Body of pancreas (tissue), 4 donors: ENCODE measurements at regions not wholly inside any gene's neighbourhood (a gene's known extent, or its start where the extent isn't known, plus 50 kb on each side); places are given as distances from the start of the nearest gene placed in this dataset.
"Not testable (repeated sequence)": the region's sequence is repeated elsewhere in the genome, so short reads cannot be mapped to it uniquely, and the experiment has no call there.

Experiments used
- ATAC-seq: fragments of 150-250 bp; one replicate; pipeline ENCODE4 v1.9.1; 2016
- DNase-seq, 4 donors: peaks; one replicate each; pipeline ENCODE4 v3.0.0-alpha.2; 2019
- H3K27ac ChIP-seq, 4 donors: fragments of 200-600 bp; sonication (generic); 1 replicate in 3 of 4; 2 replicates in 1 of 4; pipeline versions ENCODE4 v1.5.1 to v1.6.1; 2016 to 2019; ENCODE audit warnings: mild to moderate bottlenecking in 1 of 4, mixed read lengths in 1 of 4, moderate library complexity in 1 of 4
- H3K27me3 ChIP-seq, 2 donors: fragments of 200-600 bp; sonication (generic); one replicate each; pipeline ENCODE4 v1.6.0; 2016; ENCODE audit warnings: mild to moderate bottlenecking in 1 of 2
- H3K36me3 ChIP-seq, 2 donors: fragments of 200-600 bp; sonication (generic); replicated peaks in 1 of 2; 2 replicates each; pipeline ENCODE4 v1.5.1; 2016; ENCODE audit warnings: low read depth in 2 of 2; ENCODE audit not compliant: insufficient read depth in 1 of 2
- H3K4me1 ChIP-seq: fragments of 200-600 bp; sonication (generic); one replicate; pipeline ENCODE4 v1.6.0; 2016
- H3K4me3 ChIP-seq, 2 donors: fragments of 200-600 bp; sonication (generic); 1 replicate in 1 of 2; 2 replicates in 1 of 2; pipeline ENCODE4 v1.5.1; 2016 to 2019
- H3K9me3 ChIP-seq, 3 donors: fragments of 200-600 bp; sonication (generic); 1 replicate in 2 of 3; 2 replicates in 1 of 3; pipeline ENCODE4 v1.5.1; 2016
- POLR2A ChIP-seq, 3 donors: fragments of 450-650 bp; IDR thresholded peaks; one replicate each; pipeline ENCODE4 v1.6.1; 2016; ENCODE audit warnings: antibody characterized with exemption in 3 of 3, mild to moderate bottlenecking in 2 of 3
- WGBS, 2 donors: methylation state at CpG; one replicate each; pipeline ENCODE4 v1.1.5; 2017; 5-methylcytosine and 5-hydroxymethylcytosine counted together
- intact Hi-C: fragments of 100-400 bp; cut with DNase I; formaldehyde crosslinking; loops from one replicate; pipeline ENCODE4 v1.15.1; 2023
- TF ChIP-seq, protein P1 (sequence below), 7 experiments: fragments of 450-650 bp in 4 of 7; fragments of 200-600 bp in 3 of 7; sonication (generic) in 3 of 7; IDR thresholded peaks; one replicate each; pipeline ENCODE4 v1.5.1; 2016 to 2019; ENCODE audit warnings: antibody characterized with exemption in 7 of 7

DNA sequence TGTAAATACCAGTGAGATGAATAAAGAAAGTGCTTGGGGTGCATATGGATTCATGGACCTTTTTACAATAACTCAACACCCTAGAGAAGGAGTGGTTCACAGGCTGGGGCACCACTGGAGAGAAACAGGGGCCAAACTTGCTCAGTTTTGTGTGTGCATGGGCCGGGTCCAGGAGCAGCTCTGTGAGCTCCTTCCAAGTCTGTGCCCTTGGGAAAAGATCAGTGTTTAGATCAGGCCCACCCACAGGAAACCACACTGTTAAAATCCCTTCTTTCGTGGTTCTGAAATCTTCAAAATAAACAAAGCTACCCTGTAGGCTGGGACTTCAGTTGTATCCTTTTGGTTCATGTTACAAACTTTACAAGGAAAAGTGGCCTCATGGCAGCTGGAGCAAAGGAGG, 156.1 kb upstream of the TMEM260 start:
- Histone ChIP-seq H3K36me3 (no peaks in the 10 kb centered on the region), H3K4me1 (peaks cover 4% of the 10 kb centered on the region), H3K27me3 (no peaks in the 10 kb centered on the region), H3K4me3 (no peak overlapping the region), H3K27ac (no peak overlapping the region), H3K9me3 (no peaks in the 10 kb centered on the region)
- no peak for DNase-seq
- TF ChIP-seq POLR2A (IDR thresholded peaks at IDR 0.05): no peak
- TF ChIP-seq, protein P1, sequence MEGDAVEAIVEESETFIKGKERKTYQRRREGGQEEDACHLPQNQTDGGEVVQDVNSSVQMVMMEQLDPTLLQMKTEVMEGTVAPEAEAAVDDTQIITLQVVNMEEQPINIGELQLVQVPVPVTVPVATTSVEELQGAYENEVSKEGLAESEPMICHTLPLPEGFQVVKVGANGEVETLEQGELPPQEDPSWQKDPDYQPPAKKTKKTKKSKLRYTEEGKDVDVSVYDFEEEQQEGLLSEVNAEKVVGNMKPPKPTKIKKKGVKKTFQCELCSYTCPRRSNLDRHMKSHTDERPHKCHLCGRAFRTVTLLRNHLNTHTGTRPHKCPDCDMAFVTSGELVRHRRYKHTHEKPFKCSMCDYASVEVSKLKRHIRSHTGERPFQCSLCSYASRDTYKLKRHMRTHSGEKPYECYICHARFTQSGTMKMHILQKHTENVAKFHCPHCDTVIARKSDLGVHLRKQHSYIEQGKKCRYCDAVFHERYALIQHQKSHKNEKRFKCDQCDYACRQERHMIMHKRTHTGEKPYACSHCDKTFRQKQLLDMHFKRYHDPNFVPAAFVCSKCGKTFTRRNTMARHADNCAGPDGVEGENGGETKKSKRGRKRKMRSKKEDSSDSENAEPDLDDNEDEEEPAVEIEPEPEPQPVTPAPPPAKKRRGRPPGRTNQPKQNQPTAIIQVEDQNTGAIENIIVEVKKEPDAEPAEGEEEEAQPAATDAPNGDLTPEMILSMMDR (IDR thresholded peaks at IDR 0.05): no peak
- 50 to 73% methylated on average over 2 of the region's 2 CpGs for WGBS, 2 donors
- ATAC-seq: no peak
- intact Hi-C loops: no loop called here

DNA sequence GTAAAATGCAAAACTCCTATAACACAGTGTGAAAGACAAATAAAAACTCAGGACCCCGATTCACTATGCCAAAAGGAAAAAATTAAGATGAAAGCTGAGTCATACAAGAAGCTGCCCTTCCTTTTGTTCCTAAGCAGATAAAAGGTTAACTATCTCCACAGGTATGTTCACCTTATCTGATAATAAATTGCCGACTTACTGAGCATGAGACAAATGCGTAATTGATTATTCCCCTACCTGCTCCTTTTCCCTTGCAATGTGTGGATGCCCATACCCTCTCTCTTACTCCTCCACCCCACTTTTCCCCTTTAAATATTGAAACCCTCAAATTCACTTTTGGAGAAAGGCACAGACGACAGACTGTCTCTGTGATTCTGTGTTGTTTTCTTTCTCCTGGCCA, 148.6 kb upstream of the TMEM260 start:
- Histone ChIP-seq H3K36me3 (no peaks in the 10 kb centered on the region), H3K27ac (no peak overlapping the region), H3K4me3 (no peak overlapping the region), H3K4me1 (no peaks in the 10 kb centered on the region), H3K27me3 (no peaks in the 10 kb centered on the region), H3K9me3 (no peaks in the 10 kb centered on the region)
- DNase-seq (no peak), ATAC-seq (no peak)
- TF ChIP-seq POLR2A (IDR thresholded peaks at IDR 0.05): no peak
- TF ChIP-seq, protein P1 (IDR thresholded peaks at IDR 0.05): no peak
- intact Hi-C loops: no loop called here
- WGBS, 2 donors: 39 to 48% methylated on average over 4 of the region's 4 CpGs

DNA sequence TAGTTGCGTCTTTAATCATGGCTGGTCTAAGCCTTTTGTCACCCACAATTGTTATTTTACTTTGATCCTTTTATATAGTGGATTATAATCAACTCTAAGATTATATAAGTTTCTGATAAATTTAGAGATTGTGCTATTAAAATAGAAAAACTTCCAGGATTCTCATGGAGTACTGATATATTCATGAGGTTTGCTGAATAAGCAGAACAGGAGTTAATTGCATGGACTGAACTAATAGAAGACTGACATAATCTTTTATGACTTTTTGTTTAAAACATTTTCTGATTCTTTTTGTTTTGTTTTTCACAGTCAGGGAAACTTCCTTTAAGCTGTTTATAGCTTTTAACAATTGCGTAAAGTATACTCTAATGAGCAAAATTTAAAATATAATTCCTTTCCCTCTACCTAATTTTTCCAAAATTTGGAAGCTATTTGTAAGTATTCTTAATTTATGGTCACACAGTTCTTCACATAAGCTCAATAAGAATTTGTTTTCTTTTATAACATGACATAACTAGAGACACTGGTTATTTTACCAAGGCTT, 129.9 kb upstream of the TMEM260 start:
- TF ChIP-seq, protein P1 (IDR thresholded peaks at IDR 0.05): no peak
- no peak for TF ChIP-seq POLR2A (IDR thresholded peaks at IDR 0.05)
- WGBS, 2 donors: 97% methylated on average over 2 of the region's 2 CpGs
- DNase-seq (no peak), ATAC-seq (no peak)
- H3K27me3 ChIP-seq: no peaks in the 10 kb centered on the region
- H3K36me3 ChIP-seq: no peaks in the 10 kb centered on the region
- no peaks in the 10 kb centered on the region for H3K4me1 ChIP-seq
- H3K4me3 ChIP-seq: no peak overlapping the region
- no peak overlapping the region for H3K27ac ChIP-seq
- intact Hi-C loops: no loop called here
- H3K9me3 ChIP-seq: no peaks in the 10 kb centered on the region

DNA sequence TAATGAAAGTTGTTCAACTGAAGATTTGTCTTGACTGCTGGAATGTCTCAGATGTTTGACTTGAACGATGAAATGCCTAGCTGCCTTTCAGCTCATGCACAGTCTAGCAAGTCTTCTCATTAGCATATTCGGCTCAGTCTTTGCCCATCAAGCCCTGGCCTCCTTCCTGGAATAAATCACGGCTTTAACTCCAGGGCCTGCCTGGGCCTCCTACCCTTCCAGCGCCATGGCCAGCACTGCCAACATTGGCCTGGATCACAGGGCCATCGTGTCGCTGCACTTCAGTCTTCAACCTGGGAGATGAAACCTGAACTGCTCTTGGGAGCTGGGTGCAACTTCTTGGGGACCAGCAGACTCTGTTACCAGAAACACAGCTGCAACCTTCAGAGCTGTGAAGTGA, 126.7 kb upstream of the TMEM260 start:
- ATAC-seq: no peak
- no peak for DNase-seq
- TF ChIP-seq POLR2A (IDR thresholded peaks at IDR 0.05): no peak
- TF ChIP-seq, protein P1 (IDR thresholded peaks at IDR 0.05): no peak
- H3K4me3 ChIP-seq: no peak overlapping the region
- 72 to 93% methylated on average over 6 of the region's 6 CpGs for WGBS, 2 donors
- no peak overlapping the region for H3K27ac ChIP-seq
- intact Hi-C loops: no loop called here
- no peaks in the 10 kb centered on the region for H3K9me3 ChIP-seq
- H3K36me3 ChIP-seq: no peaks in the 10 kb centered on the region
- no peaks in the 10 kb centered on the region for H3K4me1 ChIP-seq
- no peaks in the 10 kb centered on the region for H3K27me3 ChIP-seq

DNA sequence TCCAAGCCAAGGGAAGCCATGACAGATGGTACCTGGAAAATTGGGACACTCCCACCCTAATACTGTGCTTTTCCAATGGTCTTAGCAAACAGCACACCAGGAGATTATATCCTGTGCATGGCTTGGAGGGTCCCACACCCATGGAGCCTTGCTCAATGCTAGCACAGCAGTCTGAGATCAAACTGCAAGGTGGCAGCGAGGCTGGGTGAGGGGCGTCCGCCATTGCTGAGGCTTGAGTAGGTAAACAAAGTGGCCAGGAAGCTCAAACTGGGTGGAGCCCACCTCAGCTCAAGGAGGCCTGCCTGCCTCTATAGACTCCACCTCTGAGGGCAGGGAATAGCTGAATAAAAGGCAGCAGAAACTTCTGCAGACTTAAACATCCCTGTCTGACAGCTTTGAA, 124.9 kb upstream of the TMEM260 start:
- H3K27me3 ChIP-seq, ATAC-seq, intact Hi-C loops, H3K9me3 ChIP-seq, H3K27ac ChIP-seq, H3K4me3 ChIP-seq, DNase-seq, H3K4me1 ChIP-seq, H3K36me3 ChIP-seq: not testable (repeated sequence)
- 87 to 93% methylated on average over 3 of the region's 3 CpGs for WGBS, 2 donors
